Ishikawa (cell line): ENCODE measurements at regions not wholly inside any gene's neighbourhood (a gene's known extent, or its start where the extent isn't known, plus 50 kb on each side); places are given as distances from the start of the nearest gene placed in this dataset.

ENCODE experiments used
- CEBPB ChIP-seq: IDR thresholded peaks from 2 replicates; pipeline ENCODE4 v1.6.1; 2012
- CREB1 ChIP-seq: IDR thresholded peaks from 2 replicates; pipeline ENCODE4 v1.6.1; 2012; ENCODE audit warnings: low read depth
- EGR1 ChIP-seq: IDR thresholded peaks from 2 replicates; pipeline ENCODE4 v1.6.1; 2012
- EP300 ChIP-seq: IDR thresholded peaks from 2 replicates; pipeline ENCODE4 v1.6.1; 2012; ENCODE audit warnings: borderline replicate concordance
- FOXM1 ChIP-seq: IDR thresholded peaks from 2 replicates; pipeline ENCODE4 v1.6.1; 2012; ENCODE audit warnings: low read depth, borderline replicate concordance
- MAX ChIP-seq: IDR thresholded peaks from 2 replicates; pipeline ENCODE4 v1.6.1; 2012
- NFIC ChIP-seq: IDR thresholded peaks from 2 replicates; pipeline ENCODE4 v1.6.1; 2012
- RAD21 ChIP-seq: IDR thresholded peaks from 2 replicates; pipeline ENCODE4 v1.6.1; 2012; ENCODE audit warnings: low read depth
- TAF1 ChIP-seq: IDR thresholded peaks from 2 replicates; pipeline ENCODE4 v1.6.1; 2012; ENCODE audit warnings: low read depth, mild to moderate bottlenecking
- TCF12 ChIP-seq: IDR thresholded peaks from 2 replicates; pipeline ENCODE4 v1.6.1; 2012; ENCODE audit warnings: low read depth
- TEAD4 ChIP-seq: IDR thresholded peaks from 2 replicates; pipeline ENCODE4 v1.6.1; 2012
- USF1 ChIP-seq: IDR thresholded peaks from 2 replicates; pipeline ENCODE4 v1.6.1; 2012
- YY1 ChIP-seq: IDR thresholded peaks from 2 replicates; pipeline ENCODE4 v1.6.1; 2012; ENCODE audit warnings: low read depth
- ZBTB7A ChIP-seq: IDR thresholded peaks from 2 replicates; pipeline ENCODE4 v1.6.1; 2012; ENCODE audit warnings: low read depth
- TF ChIP-seq, protein P1 (sequence below): IDR thresholded peaks from 2 replicates; pipeline ENCODE4 v1.6.1; 2012; ENCODE audit warnings: low read depth, mild to moderate bottlenecking

DNA sequence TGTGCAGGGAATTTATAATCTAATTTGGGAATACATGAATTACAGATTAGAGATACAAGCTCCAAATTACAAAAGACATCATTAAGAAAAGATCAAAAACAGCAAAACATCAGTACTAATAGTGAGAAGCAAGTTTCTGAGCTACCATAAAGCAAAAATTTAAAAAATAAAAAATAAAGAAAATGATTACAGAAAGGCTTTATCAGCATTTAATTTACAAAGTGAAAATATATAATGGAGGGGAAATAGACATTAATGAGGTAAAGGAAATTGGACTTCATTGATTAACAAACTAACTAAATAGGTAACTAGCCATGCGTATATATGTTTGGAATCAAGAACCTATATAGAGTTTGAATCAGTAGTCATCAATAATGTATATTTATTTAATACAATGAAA lies 712.9 kb upstream of the DDX18 start:
- TF ChIP-seq YY1 (no peak), TEAD4 (no peak), CREB1 (no peak), CEBPB (no peak), ZBTB7A (no peak), TAF1 (no peak), EP300 (no peak), USF1 (no peak), NFIC (no peak)
- TF ChIP-seq, protein P1, sequence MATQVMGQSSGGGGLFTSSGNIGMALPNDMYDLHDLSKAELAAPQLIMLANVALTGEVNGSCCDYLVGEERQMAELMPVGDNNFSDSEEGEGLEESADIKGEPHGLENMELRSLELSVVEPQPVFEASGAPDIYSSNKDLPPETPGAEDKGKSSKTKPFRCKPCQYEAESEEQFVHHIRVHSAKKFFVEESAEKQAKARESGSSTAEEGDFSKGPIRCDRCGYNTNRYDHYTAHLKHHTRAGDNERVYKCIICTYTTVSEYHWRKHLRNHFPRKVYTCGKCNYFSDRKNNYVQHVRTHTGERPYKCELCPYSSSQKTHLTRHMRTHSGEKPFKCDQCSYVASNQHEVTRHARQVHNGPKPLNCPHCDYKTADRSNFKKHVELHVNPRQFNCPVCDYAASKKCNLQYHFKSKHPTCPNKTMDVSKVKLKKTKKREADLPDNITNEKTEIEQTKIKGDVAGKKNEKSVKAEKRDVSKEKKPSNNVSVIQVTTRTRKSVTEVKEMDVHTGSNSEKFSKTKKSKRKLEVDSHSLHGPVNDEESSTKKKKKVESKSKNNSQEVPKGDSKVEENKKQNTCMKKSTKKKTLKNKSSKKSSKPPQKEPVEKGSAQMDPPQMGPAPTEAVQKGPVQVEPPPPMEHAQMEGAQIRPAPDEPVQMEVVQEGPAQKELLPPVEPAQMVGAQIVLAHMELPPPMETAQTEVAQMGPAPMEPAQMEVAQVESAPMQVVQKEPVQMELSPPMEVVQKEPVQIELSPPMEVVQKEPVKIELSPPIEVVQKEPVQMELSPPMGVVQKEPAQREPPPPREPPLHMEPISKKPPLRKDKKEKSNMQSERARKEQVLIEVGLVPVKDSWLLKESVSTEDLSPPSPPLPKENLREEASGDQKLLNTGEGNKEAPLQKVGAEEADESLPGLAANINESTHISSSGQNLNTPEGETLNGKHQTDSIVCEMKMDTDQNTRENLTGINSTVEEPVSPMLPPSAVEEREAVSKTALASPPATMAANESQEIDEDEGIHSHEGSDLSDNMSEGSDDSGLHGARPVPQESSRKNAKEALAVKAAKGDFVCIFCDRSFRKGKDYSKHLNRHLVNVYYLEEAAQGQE = no peak

- TF ChIP-seq NFIC (no peak), CREB1 (no peak), FOXM1 (no peak), RAD21 (no peak), EP300 (no peak), USF1 (no peak), MAX (no peak), YY1 (no peak)
- TF ChIP-seq, protein P1 = no peak
Measured at GRCh38 chr2:117108741-117109267, 705.7 kb upstream of the DDX18 start.

GRCh38 chr2:117118994-117119393 lies 695.5 kb upstream of the DDX18 start:
- TF ChIP-seq, protein P1 = no peak
- TF ChIP-seq NFIC (no peak), FOXM1 (no peak), ZBTB7A (no peak), RAD21 (no peak), USF1 (no peak), YY1 (no peak)

- TF ChIP-seq TEAD4 = no peak
- TF ChIP-seq USF1 = no peak
- TF ChIP-seq, protein P1 = no peak
- TF ChIP-seq EGR1 = no peak
- TF ChIP-seq TAF1 = no peak
- TF ChIP-seq YY1 = no peak
- TF ChIP-seq MAX = no peak
- no peak for TF ChIP-seq FOXM1
- TF ChIP-seq CEBPB = no peak
- TF ChIP-seq CREB1 = no peak
- TF ChIP-seq ZBTB7A = no peak
- no peak for TF ChIP-seq RAD21
- TF ChIP-seq EP300 = no peak
- no peak for TF ChIP-seq TCF12
- TF ChIP-seq NFIC = no peak
Measured at GRCh38 chr2:117123362-117123761, 691.1 kb upstream of the DDX18 start.
